ENCODE measurements at regions not wholly inside any gene's neighbourhood (a gene's known extent, or its start where the extent isn't known, plus 50 kb on each side); places are given as distances from the start of the nearest gene placed in this dataset.

GRCh38 chr7:97466071-97466470 is 265.8 kb upstream of the TAC1 start:
- TF ChIP-seq CTCF (conservative IDR thresholded peaks at IDR 0.05): no peak
- H3K27ac ChIP-seq: no peak overlapping the region

GRCh38 chr7:97466999-97467740 is 264.7 kb upstream of the TAC1 start:
- no peak overlapping the region for H3K27ac ChIP-seq
- TF ChIP-seq CTCF (conservative IDR thresholded peaks at IDR 0.05): no peak

- TF ChIP-seq CTCF (conservative IDR thresholded peaks at IDR 0.05): no peak
Measured at GRCh38 chr7:97468493-97468892, 263.4 kb upstream of the TAC1 start.

GRCh38 chr7:97470726-97471125 is 261.2 kb upstream of the TAC1 start:
- H3K27ac ChIP-seq: no peak overlapping the region
- no peak for TF ChIP-seq CTCF (conservative IDR thresholded peaks at IDR 0.05)

More at GRCh38 chr7:97468493-97468892, 263.4 kb upstream of the TAC1 start:
- no peak overlapping the region for H3K27ac ChIP-seq

- no peak for TF ChIP-seq CTCF (conservative IDR thresholded peaks at IDR 0.05)
- H3K27ac ChIP-seq: no peak overlapping the region
Measured at GRCh38 chr7:97471491-97471890, 260.4 kb upstream of the TAC1 start.

GRCh38 chr7:97479740-97480290 is 252.1 kb upstream of the TAC1 start:
- no peak for TF ChIP-seq CTCF (conservative IDR thresholded peaks at IDR 0.05)
- H3K27ac ChIP-seq: no peak overlapping the region

GRCh38 chr7:97480772-97481390 is 251.0 kb upstream of the TAC1 start:
- H3K27ac ChIP-seq: no peak overlapping the region
- TF ChIP-seq CTCF (conservative IDR thresholded peaks at IDR 0.05): no peak

Data from VCaP (cell line).